IMR-90 (cell line): ENCODE measurements at regions not wholly inside any gene's neighbourhood (a gene's known extent, or its start where the extent isn't known, plus 50 kb on each side); places are given as distances from the start of the nearest gene placed in this dataset.
"Not testable (repeated sequence)": the region's sequence is repeated elsewhere in the genome, so short reads cannot be mapped to it uniquely, and the experiment has no call there.

Source experiments
- ATAC-seq: fragments of 200-7000 bp; cut with Tn5 transposase; 2 replicates; pipeline ENCODE4 v1.9.1; 2020; ENCODE audit warnings: low read depth, mild to moderate bottlenecking, moderate library complexity
- BruUV-seq: library from RNA; stranded (reverse); fragments of 400-500 nt; replicated peaks from 2 replicates; lab custom pipeline; 2021; lab: Mats Ljungman, UMichigan
- CTCF ChIA-PET: fragments of 300-600 bp; formaldehyde crosslinking; extraction: SDS; loops from one replicate; lab custom pipeline; 2021; ENCODE audit warnings: antibody characterized with exemption; lab: Yijun Ruan, JAX
- POLR2A ChIA-PET: fragments of 300-600 bp; sonication (Branson Sonifier 250); formaldehyde crosslinking; loops from one replicate; lab custom pipeline; 2022; ENCODE audit warnings: antibody characterized with exemption; ENCODE audit not compliant: unreplicated experiment; lab: Charles Lee
- DNase-seq: peaks from one replicate; pipeline ENCODE4 v3.0.0; 2013
- H2AFZ ChIP-seq: replicated peaks from 2 replicates; pipeline ENCODE3; 2013; ENCODE audit warnings: low read length, mild to moderate bottlenecking; ENCODE audit not compliant: poor library complexity
- H2AK5ac ChIP-seq: 2 replicates; pipeline ENCODE4 v1.6.1; 2013; ENCODE audit warnings: low read depth, low read length, inconsistent platforms
- H2AK9ac ChIP-seq: replicated peaks from 2 replicates; pipeline ENCODE3; 2013; ENCODE audit warnings: mild to moderate bottlenecking, low read depth, low read length, moderate library complexity; ENCODE audit not compliant: poor library complexity
- H2BK120ac ChIP-seq: 2 replicates; pipeline ENCODE4 v1.6.1; 2013; ENCODE audit warnings: low read depth, low read length, inconsistent platforms
- H2BK15ac ChIP-seq: 3 replicates; pipeline ENCODE4 v1.6.1; 2013; ENCODE audit warnings: low read depth, low read length, inconsistent platforms
- H2BK20ac ChIP-seq: 2 replicates; pipeline ENCODE4 v1.6.1; 2013; ENCODE audit warnings: low read depth, mild to moderate bottlenecking, inconsistent platforms, low read length, moderate library complexity
- H2BK5ac ChIP-seq: 2 replicates; pipeline ENCODE4 v1.6.1; 2013; ENCODE audit warnings: mild to moderate bottlenecking, low read depth, low read length, inconsistent platforms; ENCODE audit not compliant: poor library complexity, severe bottlenecking
- H3K14ac ChIP-seq: replicated peaks from 2 replicates; pipeline ENCODE4 v1.6.1; 2013; ENCODE audit warnings: low read depth, low read length, inconsistent platforms
- H3K18ac ChIP-seq: 2 replicates; pipeline ENCODE4 v1.6.1; 2013; ENCODE audit warnings: low read depth, low read length, control low read depth
- H3K23ac ChIP-seq: 2 replicates; pipeline ENCODE4 v1.6.1; 2013; ENCODE audit warnings: low read depth, low read length, inconsistent platforms
- H3K27ac ChIP-seq: 2 replicates; pipeline ENCODE4 v1.5.1; 2013; ENCODE audit warnings: mild to moderate bottlenecking, control low read depth, low read length; ENCODE audit not compliant: insufficient read depth
- H3K27me3 ChIP-seq: 2 replicates; pipeline ENCODE4 v1.6.1; 2013; ENCODE audit warnings: low read length; ENCODE audit not compliant: control insufficient read depth, insufficient read depth
- H3K36me3 ChIP-seq: 2 replicates; pipeline ENCODE4 v1.6.1; 2013; ENCODE audit warnings: low read length, mixed read lengths; ENCODE audit not compliant: control insufficient read depth, insufficient read depth
- H3K4ac ChIP-seq: 2 replicates; pipeline ENCODE4 v1.6.1; 2013; ENCODE audit warnings: low read depth, low read length, inconsistent platforms
- H3K4me1 ChIP-seq: 2 replicates; pipeline ENCODE4 v1.6.1; 2013; ENCODE audit warnings: low read length, mixed read lengths; ENCODE audit not compliant: control insufficient read depth, insufficient read depth
- H3K4me2 ChIP-seq: 2 replicates; pipeline ENCODE4 v1.6.1; 2013; ENCODE audit warnings: low read depth, mild to moderate bottlenecking, control low read depth, low read length, moderate library complexity
- H3K4me3 ChIP-seq: 2 replicates; pipeline ENCODE4 v1.5.1; 2013; ENCODE audit warnings: low read depth, mild to moderate bottlenecking, control low read depth, low read length, moderate library complexity; ENCODE audit not compliant: insufficient read depth
- H3K56ac ChIP-seq: 2 replicates; pipeline ENCODE4 v1.6.1; 2013; ENCODE audit warnings: low read length, inconsistent platforms; ENCODE audit not compliant: insufficient read depth; ENCODE audit errors: extremely low read depth
- H3K79me1 ChIP-seq, 2 experiments: 2 replicates each; pipeline ENCODE4 v1.6.1; 2013; ENCODE audit warnings: low read length in 2 of 2, inconsistent platforms in 1 of 2, low read depth in 1 of 2
- H3K9ac ChIP-seq: 2 replicates; pipeline ENCODE4 v1.6.1; 2013; ENCODE audit warnings: low read depth, low read length, control low read depth
- H3K9me1 ChIP-seq: 2 replicates; pipeline ENCODE4 v1.6.1; 2013; ENCODE audit warnings: low read length, inconsistent platforms; ENCODE audit not compliant: insufficient read depth
- H3K9me3 ChIP-seq: 2 replicates; pipeline ENCODE4 v1.6.1; 2013; ENCODE audit warnings: low read length; ENCODE audit not compliant: control insufficient read depth, insufficient read depth
- H4K20me1 ChIP-seq: 2 replicates; pipeline ENCODE4 v1.6.1; 2013; ENCODE audit warnings: low read length, inconsistent platforms; ENCODE audit not compliant: insufficient read depth
- H4K5ac ChIP-seq: 2 replicates; pipeline ENCODE4 v1.6.1; 2013; ENCODE audit warnings: mild to moderate bottlenecking, low read depth, low read length, control low read depth
- H4K8ac ChIP-seq, 2 experiments: 2 replicates each; pipeline ENCODE4 v1.6.1; 2013; ENCODE audit warnings: low read depth in 2 of 2, low read length in 2 of 2, control low read depth in 1 of 2, inconsistent platforms in 1 of 2
- H4K91ac ChIP-seq: 2 replicates; pipeline ENCODE4 v1.6.1; 2013; ENCODE audit warnings: low read depth, low read length, inconsistent platforms; ENCODE audit not compliant: insufficient read depth
- CEBPB ChIP-seq: IDR thresholded peaks from 2 replicates; pipeline ENCODE4 v1.6.1; 2012; ENCODE audit warnings: low read depth, low read length, improper control_type of control experiment
- RAD21 ChIP-seq: IDR thresholded peaks from 2 replicates; pipeline ENCODE4 v1.6.1; 2012; ENCODE audit warnings: low read length, improper control_type of control experiment
- WGBS, 2 experiments: methylation state at CpG; one replicate each; pipeline versions ENCODE4 v1.1.5 to v1.1.7; 2013; ENCODE audit warnings: missing lambda C conversion rate in 2 of 2; ENCODE audit not compliant: insufficient read length in 1 of 2; ENCODE audit errors: extremely low coverage in 2 of 2; 5-methylcytosine and 5-hydroxymethylcytosine counted together
- dilution Hi-C: fragments of 300-500 bp; cut with HindIII; formaldehyde crosslinking; loops from one replicate; pipeline ENCODE4 v1.14.3; 2018; ENCODE audit warnings: low sequenced_read_pairs; ENCODE audit not compliant: unreplicated experiment
- in situ Hi-C: fragments of 300-500 bp; cut with MboI; formaldehyde crosslinking; loops from 3 replicates; pipeline ENCODE4 v1.14.3; 2019; ENCODE audit warnings: low sequenced_read_pairs, inconsistent platforms, mixed read lengths
- intact Hi-C: fragments of 100-400 bp; cut with micrococcal nuclease; formaldehyde crosslinking; loops from 2 replicates; pipeline ENCODE4 v1.10.0; 2022

GRCh38 chr3:65126527-65127410 is 439.0 kb upstream of the ADAMTS9 start:
- Histone ChIP-seq H2BK20ac (no peak overlapping the region), H3K9ac (no peak overlapping the region), H2BK5ac (no peak overlapping the region), H3K4ac (no peak overlapping the region), H3K4me1 (no peaks in the 10 kb centered on the region), H4K20me1 (no peaks in the 10 kb centered on the region), H2AK9ac (no peak overlapping the region), H3K79me1 (no peaks in the 10 kb centered on the region), H2BK120ac (no peak overlapping the region), H3K23ac (no peak overlapping the region), H2AFZ (no peak overlapping the region), H2BK15ac (no peak overlapping the region), H3K18ac (no peak overlapping the region), H3K14ac (no peak overlapping the region), H3K9me3 (no peaks in the 10 kb centered on the region), H4K8ac (no peak overlapping the region), H4K5ac (no peak overlapping the region), H3K4me3 (no peak overlapping the region), H2AK5ac (no peak overlapping the region), H3K9me1 (no peaks in the 10 kb centered on the region), H3K4me2 (no peak overlapping the region), H3K36me3 (no peaks in the 10 kb centered on the region), H3K56ac (no peak overlapping the region), H4K91ac (no peak overlapping the region), H3K27me3 (no peaks in the 10 kb centered on the region), H3K27ac (no peak overlapping the region)
- ChIA-PET POLR2A (no interaction called here), CTCF (no interaction called here)
- dilution Hi-C loops (no loop called here), in situ Hi-C loops (no loop called here), intact Hi-C loops (no loop called here)
- WGBS, 2 experiments = no CpG with 5 or more reads among the region's 7 CpGs
- no peak for ATAC-seq
- no TSS peak for BruUV-seq
- DNase-seq = peak; percentile 10
- TF ChIP-seq RAD21 (no peak), CEBPB (peak; percentile 55)

DNA sequence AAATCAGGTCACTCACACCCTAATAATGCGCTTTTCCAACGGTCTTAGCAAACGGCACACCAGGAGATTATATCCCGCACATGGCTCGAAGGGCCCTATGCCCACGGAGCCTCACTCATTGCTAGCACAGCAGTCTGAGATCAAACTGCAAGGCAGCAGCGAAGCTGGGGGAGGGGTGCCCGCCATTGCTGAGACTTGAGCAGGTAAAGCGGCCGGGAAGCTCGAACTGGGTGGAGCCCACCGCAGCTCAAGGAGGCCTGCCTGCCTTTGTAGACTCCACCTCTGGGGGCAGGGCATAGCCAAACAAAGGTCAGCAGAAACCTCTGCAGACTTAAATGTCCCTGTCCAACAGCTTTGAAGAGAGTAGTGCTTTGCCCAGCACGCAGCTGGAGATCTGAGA is 432.4 kb upstream of the ADAMTS9 start:
- H3K4ac ChIP-seq, H3K79me1 ChIP-seq, H3K27me3 ChIP-seq, H3K4me1 ChIP-seq, H2BK20ac ChIP-seq, H4K91ac ChIP-seq, H2BK5ac ChIP-seq, H4K8ac ChIP-seq, H2BK120ac ChIP-seq, H3K23ac ChIP-seq, CTCF ChIA-PET, H2AFZ ChIP-seq, H3K9me3 ChIP-seq, H3K18ac ChIP-seq, intact Hi-C loops, DNase-seq, H4K5ac ChIP-seq, POLR2A ChIA-PET, H4K20me1 ChIP-seq, BruUV-seq, H2AK5ac ChIP-seq, H3K14ac ChIP-seq, H3K27ac ChIP-seq, H3K4me2 ChIP-seq, H3K9me1 ChIP-seq, H2BK15ac ChIP-seq, H3K56ac ChIP-seq, H3K4me3 ChIP-seq, H3K9ac ChIP-seq, dilution Hi-C loops, H3K36me3 ChIP-seq, H2AK9ac ChIP-seq, in situ Hi-C loops, ATAC-seq: not testable (repeated sequence)
- WGBS, 2 experiments = 86% methylated on average over 7 of the region's 13 CpGs; no CpG with 5 or more reads in 1 of the 2 experiments
